ENCODE measurements at regions not wholly inside any gene's neighbourhood (a gene's known extent, or its start where the extent isn't known, plus 50 kb on each side); places are given as distances from the start of the nearest gene placed in this dataset.

DNA sequence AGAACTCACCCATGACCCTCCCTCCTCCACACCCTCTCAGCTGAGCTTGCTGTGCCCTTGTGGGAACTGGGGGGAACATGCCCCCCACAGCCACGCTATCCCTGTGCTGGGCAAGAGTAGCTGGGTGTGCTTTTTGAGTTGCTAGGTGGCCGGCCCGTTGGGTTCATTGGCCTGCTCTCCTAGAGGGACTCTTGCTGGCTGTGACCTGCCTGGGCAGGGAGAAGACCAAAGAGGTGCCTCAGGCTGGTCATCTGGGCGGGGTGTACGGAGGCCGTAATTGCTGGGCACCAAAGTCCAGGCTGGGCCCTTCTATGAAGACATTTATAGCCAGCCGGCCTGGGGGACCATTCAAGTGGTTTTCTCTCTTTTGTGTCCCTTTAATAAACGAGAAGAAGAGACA is 138.3 kb upstream of the ZBTB40 start:
- no peak overlapping the region for H3K4me3 Mint-ChIP-seq
- no peak overlapping the region for H3K27ac ChIP-seq (ENCODE audit: low read depth)
- ATAC-seq (no peak), DNase-seq (ENCODE audit: low spot score) (no peak)
- no peaks in the 10 kb centered on the region for H3K36me3 ChIP-seq (ENCODE audit: insufficient read depth)
- no peaks in the 10 kb centered on the region for H3K9me3 Mint-ChIP-seq
- H3K27me3 ChIP-seq (ENCODE audit: insufficient read depth), result no peaks in the 10 kb centered on the region
- peaks cover 14% of the 10 kb centered on the region for H3K4me1 ChIP-seq (ENCODE audit: insufficient read depth)
- no peaks in the 10 kb centered on the region; the same call in 1 of the 2 replicates for H3K9me2 ChIP-seq (ENCODE audit: insufficient read depth)
- H3K4me3 ChIP-seq, result no peak overlapping the region
- H2AFZ ChIP-seq, result no peak overlapping the region
- TF ChIP-seq, protein P1, sequence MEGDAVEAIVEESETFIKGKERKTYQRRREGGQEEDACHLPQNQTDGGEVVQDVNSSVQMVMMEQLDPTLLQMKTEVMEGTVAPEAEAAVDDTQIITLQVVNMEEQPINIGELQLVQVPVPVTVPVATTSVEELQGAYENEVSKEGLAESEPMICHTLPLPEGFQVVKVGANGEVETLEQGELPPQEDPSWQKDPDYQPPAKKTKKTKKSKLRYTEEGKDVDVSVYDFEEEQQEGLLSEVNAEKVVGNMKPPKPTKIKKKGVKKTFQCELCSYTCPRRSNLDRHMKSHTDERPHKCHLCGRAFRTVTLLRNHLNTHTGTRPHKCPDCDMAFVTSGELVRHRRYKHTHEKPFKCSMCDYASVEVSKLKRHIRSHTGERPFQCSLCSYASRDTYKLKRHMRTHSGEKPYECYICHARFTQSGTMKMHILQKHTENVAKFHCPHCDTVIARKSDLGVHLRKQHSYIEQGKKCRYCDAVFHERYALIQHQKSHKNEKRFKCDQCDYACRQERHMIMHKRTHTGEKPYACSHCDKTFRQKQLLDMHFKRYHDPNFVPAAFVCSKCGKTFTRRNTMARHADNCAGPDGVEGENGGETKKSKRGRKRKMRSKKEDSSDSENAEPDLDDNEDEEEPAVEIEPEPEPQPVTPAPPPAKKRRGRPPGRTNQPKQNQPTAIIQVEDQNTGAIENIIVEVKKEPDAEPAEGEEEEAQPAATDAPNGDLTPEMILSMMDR (conservative IDR thresholded peaks at IDR 0.05; ENCODE audit: low read depth in 2 of 2), result no peak
- TF ChIP-seq, protein P2, sequence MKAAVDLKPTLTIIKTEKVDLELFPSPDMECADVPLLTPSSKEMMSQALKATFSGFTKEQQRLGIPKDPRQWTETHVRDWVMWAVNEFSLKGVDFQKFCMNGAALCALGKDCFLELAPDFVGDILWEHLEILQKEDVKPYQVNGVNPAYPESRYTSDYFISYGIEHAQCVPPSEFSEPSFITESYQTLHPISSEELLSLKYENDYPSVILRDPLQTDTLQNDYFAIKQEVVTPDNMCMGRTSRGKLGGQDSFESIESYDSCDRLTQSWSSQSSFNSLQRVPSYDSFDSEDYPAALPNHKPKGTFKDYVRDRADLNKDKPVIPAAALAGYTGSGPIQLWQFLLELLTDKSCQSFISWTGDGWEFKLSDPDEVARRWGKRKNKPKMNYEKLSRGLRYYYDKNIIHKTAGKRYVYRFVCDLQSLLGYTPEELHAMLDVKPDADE (IDR thresholded peaks at IDR 0.05), result no peak
- TF ChIP-seq POLR2AphosphoS5 (IDR thresholded peaks at IDR 0.05; ENCODE audit: low read depth) (no peak), EZH2 (IDR thresholded peaks at IDR 0.05; ENCODE audit: low read depth, unreplicated experiment) (no peak)
- TF ChIP-seq, protein P3, sequence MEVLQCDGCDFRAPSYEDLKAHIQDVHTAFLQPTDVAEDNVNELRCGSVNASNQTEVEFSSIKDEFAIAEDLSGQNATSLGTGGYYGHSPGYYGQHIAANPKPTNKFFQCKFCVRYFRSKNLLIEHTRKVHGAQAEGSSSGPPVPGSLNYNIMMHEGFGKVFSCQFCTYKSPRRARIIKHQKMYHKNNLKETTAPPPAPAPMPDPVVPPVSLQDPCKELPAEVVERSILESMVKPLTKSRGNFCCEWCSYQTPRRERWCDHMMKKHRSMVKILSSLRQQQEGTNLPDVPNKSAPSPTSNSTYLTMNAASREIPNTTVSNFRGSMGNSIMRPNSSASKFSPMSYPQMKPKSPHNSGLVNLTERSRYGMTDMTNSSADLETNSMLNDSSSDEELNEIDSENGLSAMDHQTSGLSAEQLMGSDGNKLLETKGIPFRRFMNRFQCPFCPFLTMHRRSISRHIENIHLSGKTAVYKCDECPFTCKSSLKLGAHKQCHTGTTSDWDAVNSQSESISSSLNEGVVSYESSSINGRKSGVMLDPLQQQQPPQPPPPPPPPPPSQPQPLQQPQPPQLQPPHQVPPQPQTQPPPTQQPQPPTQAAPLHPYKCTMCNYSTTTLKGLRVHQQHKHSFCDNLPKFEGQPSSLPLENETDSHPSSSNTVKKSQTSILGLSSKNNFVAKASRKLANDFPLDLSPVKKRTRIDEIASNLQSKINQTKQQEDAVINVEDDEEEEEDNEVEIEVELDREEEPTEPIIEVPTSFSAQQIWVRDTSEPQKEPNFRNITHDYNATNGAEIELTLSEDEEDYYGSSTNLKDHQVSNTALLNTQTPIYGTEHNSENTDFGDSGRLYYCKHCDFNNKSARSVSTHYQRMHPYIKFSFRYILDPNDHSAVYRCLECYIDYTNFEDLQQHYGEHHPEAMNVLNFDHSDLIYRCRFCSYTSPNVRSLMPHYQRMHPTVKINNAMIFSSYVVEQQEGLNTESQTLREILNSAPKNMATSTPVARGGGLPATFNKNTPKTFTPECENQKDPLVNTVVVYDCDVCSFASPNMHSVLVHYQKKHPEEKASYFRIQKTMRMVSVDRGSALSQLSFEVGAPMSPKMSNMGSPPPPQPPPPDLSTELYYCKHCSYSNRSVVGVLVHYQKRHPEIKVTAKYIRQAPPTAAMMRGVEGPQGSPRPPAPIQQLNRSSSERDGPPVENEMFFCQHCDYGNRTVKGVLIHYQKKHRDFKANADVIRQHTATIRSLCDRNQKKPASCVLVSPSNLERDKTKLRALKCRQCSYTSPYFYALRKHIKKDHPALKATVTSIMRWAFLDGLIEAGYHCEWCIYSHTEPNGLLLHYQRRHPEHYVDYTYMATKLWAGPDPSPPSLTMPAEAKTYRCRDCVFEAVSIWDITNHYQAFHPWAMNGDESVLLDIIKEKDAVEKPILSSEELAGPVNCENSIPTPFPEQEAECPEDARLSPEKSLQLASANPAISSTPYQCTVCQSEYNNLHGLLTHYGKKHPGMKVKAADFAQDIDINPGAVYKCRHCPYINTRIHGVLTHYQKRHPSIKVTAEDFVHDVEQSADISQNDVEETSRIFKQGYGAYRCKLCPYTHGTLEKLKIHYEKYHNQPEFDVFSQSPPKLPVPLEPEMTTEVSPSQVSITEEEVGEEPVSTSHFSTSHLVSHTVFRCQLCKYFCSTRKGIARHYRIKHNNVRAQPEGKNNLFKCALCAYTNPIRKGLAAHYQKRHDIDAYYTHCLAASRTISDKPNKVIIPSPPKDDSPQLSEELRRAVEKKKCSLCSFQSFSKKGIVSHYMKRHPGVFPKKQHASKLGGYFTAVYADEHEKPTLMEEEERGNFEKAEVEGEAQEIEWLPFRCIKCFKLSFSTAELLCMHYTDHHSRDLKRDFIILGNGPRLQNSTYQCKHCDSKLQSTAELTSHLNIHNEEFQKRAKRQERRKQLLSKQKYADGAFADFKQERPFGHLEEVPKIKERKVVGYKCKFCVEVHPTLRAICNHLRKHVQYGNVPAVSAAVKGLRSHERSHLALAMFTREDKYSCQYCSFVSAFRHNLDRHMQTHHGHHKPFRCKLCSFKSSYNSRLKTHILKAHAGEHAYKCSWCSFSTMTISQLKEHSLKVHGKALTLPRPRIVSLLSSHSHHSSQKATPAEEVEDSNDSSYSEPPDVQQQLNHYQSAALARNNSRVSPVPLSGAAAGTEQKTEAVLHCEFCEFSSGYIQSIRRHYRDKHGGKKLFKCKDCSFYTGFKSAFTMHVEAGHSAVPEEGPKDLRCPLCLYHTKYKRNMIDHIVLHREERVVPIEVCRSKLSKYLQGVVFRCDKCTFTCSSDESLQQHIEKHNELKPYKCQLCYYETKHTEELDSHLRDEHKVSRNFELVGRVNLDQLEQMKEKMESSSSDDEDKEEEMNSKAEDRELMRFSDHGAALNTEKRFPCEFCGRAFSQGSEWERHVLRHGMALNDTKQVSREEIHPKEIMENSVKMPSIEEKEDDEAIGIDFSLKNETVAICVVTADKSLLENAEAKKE (CRISPR knock-in tag; IDR thresholded peaks at IDR 0.05), result no peak
- TF ChIP-seq, protein P4, sequence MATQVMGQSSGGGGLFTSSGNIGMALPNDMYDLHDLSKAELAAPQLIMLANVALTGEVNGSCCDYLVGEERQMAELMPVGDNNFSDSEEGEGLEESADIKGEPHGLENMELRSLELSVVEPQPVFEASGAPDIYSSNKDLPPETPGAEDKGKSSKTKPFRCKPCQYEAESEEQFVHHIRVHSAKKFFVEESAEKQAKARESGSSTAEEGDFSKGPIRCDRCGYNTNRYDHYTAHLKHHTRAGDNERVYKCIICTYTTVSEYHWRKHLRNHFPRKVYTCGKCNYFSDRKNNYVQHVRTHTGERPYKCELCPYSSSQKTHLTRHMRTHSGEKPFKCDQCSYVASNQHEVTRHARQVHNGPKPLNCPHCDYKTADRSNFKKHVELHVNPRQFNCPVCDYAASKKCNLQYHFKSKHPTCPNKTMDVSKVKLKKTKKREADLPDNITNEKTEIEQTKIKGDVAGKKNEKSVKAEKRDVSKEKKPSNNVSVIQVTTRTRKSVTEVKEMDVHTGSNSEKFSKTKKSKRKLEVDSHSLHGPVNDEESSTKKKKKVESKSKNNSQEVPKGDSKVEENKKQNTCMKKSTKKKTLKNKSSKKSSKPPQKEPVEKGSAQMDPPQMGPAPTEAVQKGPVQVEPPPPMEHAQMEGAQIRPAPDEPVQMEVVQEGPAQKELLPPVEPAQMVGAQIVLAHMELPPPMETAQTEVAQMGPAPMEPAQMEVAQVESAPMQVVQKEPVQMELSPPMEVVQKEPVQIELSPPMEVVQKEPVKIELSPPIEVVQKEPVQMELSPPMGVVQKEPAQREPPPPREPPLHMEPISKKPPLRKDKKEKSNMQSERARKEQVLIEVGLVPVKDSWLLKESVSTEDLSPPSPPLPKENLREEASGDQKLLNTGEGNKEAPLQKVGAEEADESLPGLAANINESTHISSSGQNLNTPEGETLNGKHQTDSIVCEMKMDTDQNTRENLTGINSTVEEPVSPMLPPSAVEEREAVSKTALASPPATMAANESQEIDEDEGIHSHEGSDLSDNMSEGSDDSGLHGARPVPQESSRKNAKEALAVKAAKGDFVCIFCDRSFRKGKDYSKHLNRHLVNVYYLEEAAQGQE (IDR thresholded peaks at IDR 0.05; ENCODE audit: unreplicated experiment), result no peak
- H3K4me2 ChIP-seq, result no peak overlapping the region
- no peaks in the 10 kb centered on the region for H3K36me3 Mint-ChIP-seq (ENCODE audit: low read depth)
- H3K79me2 ChIP-seq (replicated peaks; ENCODE audit: insufficient read depth), result no peaks in the 10 kb centered on the region
- peaks cover 13% of the 10 kb centered on the region for H3K4me1 Mint-ChIP-seq
- no peaks in the 10 kb centered on the region for H4K20me1 ChIP-seq (replicated peaks; ENCODE audit: insufficient read depth)
- no peaks in the 10 kb centered on the region; the same call in 1 of the 2 replicates for H3F3A ChIP-seq (replicated peaks; ENCODE audit: low read depth)
- H3K27me3 Mint-ChIP-seq (ENCODE audit: insufficient read depth, low read depth, poor library complexity), result peaks cover 10% of the 10 kb centered on the region
- no peak overlapping the region for H3K27ac Mint-ChIP-seq
